Thoracic aorta (tissue), 2 donors: ENCODE measurements at regions not wholly inside any gene's neighbourhood (a gene's known extent, or its start where the extent isn't known, plus 50 kb on each side); places are given as distances from the start of the nearest gene placed in this dataset.
"Not testable (repeated sequence)": the region's sequence is repeated elsewhere in the genome, so short reads cannot be mapped to it uniquely, and the experiment has no call there.

Source experiments
- ATAC-seq: fragments of 150-250 bp; one replicate; pipeline ENCODE4 v1.8.0; 2017; ENCODE audit warnings: low read depth; ENCODE audit not compliant: insufficient number of reproducible peaks, low FRiP score
- DNase-seq: peaks from one replicate; pipeline ENCODE4 v3.0.0-alpha.2; 2020; ENCODE audit warnings: low spot score
- H3K27ac ChIP-seq, 2 donors: fragments of 200-600 bp; sonication (generic); 1 replicate in 1 of 2; 2 replicates in 1 of 2; pipeline ENCODE4 v1.5.1; 2016; ENCODE audit warnings: mild to moderate bottlenecking in 2 of 2, moderate library complexity in 2 of 2
- H3K27me3 ChIP-seq: fragments of 200-600 bp; sonication (generic); replicated peaks from 2 replicates; pipeline ENCODE4 v1.6.0; 2016; ENCODE audit warnings: mild to moderate bottlenecking; ENCODE audit not compliant: insufficient read depth
- H3K36me3 ChIP-seq: fragments of 200-600 bp; sonication (generic); one replicate; pipeline ENCODE4 v1.5.1; 2016
- H3K4me1 ChIP-seq, 2 donors: fragments of 200-600 bp; sonication (generic); 1 replicate in 1 of 2; 2 replicates in 1 of 2; pipeline versions ENCODE4 v1.5.1 to v1.6.0; 2016; ENCODE audit warnings: low read depth in 2 of 2, mild to moderate bottlenecking in 1 of 2; ENCODE audit not compliant: control insufficient read depth in 1 of 2
- H3K4me3 ChIP-seq: fragments of 200-600 bp; sonication (generic); 2 replicates; pipeline ENCODE4 v1.5.1; 2016; ENCODE audit warnings: mild to moderate bottlenecking
- H3K9me3 ChIP-seq: fragments of 200-600 bp; sonication (generic); 2 replicates; pipeline ENCODE4 v1.5.1; 2016
- TF ChIP-seq, protein P1 (sequence below): fragments of 200-600 bp; sonication (generic); IDR thresholded peaks from one replicate; pipeline ENCODE4 v1.5.1; 2019; ENCODE audit warnings: antibody characterized with exemption

GRCh38 chr5:87034557-87034956 is 233.1 kb upstream of the RASA1 start:
- Histone ChIP-seq H3K9me3 (no peaks in the 10 kb centered on the region), H3K27me3 (no peaks in the 10 kb centered on the region), H3K4me1 (no peaks in the 10 kb centered on the region), H3K27ac (no peak overlapping the region), H3K4me3 (no peak overlapping the region), H3K36me3 (no peaks in the 10 kb centered on the region)
- TF ChIP-seq, protein P1, sequence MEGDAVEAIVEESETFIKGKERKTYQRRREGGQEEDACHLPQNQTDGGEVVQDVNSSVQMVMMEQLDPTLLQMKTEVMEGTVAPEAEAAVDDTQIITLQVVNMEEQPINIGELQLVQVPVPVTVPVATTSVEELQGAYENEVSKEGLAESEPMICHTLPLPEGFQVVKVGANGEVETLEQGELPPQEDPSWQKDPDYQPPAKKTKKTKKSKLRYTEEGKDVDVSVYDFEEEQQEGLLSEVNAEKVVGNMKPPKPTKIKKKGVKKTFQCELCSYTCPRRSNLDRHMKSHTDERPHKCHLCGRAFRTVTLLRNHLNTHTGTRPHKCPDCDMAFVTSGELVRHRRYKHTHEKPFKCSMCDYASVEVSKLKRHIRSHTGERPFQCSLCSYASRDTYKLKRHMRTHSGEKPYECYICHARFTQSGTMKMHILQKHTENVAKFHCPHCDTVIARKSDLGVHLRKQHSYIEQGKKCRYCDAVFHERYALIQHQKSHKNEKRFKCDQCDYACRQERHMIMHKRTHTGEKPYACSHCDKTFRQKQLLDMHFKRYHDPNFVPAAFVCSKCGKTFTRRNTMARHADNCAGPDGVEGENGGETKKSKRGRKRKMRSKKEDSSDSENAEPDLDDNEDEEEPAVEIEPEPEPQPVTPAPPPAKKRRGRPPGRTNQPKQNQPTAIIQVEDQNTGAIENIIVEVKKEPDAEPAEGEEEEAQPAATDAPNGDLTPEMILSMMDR = no peak
- ATAC-seq = no peak
- no peak for DNase-seq

DNA sequence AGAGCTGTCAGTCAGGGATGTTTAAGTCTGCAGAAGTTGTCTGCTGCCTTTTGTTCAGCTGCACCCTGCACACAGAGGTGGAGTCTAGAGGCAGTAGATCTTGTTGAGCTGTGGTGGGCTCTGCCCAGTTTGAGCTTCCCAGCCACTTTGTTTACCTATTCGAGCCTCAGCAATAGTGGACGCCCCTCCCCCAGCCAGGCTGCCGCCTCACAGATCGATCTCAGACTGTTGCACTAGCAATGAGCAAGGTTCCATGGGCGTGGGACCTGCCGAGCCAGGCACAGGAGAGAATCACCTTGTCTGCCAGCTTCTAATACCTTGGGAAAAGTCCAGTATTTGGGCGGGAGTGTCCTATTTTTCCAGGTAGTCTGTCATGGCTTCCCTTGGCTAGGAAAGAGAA is 225.1 kb upstream of the RASA1 start:
- no peak overlapping the region for H3K27ac ChIP-seq
- H3K36me3 ChIP-seq = no peaks in the 10 kb centered on the region
- H3K9me3 ChIP-seq = no peaks in the 10 kb centered on the region
- H3K4me3 ChIP-seq = no peak overlapping the region
- H3K27me3 ChIP-seq = no peaks in the 10 kb centered on the region
- H3K4me1 ChIP-seq = no peaks in the 10 kb centered on the region
- DNase-seq (no peak), ATAC-seq (no peak)
- TF ChIP-seq, protein P1 = no peak

- H3K27ac ChIP-seq = no peak overlapping the region
- ATAC-seq (no peak), DNase-seq (no peak)
- no peak overlapping the region for H3K4me3 ChIP-seq
- TF ChIP-seq, protein P1 = no peak
- H3K4me1 ChIP-seq = no peaks in the 10 kb centered on the region
- H3K9me3 ChIP-seq = no peaks in the 10 kb centered on the region
- no peaks in the 10 kb centered on the region for H3K36me3 ChIP-seq
- no peaks in the 10 kb centered on the region for H3K27me3 ChIP-seq
Measured at GRCh38 chr5:87048156-87048555, 219.5 kb upstream of the RASA1 start.

- not testable (repeated sequence) for H3K27ac ChIP-seq, H3K9me3 ChIP-seq, ATAC-seq, H3K27me3 ChIP-seq, H3K4me3 ChIP-seq, H3K4me1 ChIP-seq, H3K36me3 ChIP-seq, DNase-seq
Measured at GRCh38 chr5:87049012-87049411, 218.7 kb upstream of the RASA1 start.

DNA sequence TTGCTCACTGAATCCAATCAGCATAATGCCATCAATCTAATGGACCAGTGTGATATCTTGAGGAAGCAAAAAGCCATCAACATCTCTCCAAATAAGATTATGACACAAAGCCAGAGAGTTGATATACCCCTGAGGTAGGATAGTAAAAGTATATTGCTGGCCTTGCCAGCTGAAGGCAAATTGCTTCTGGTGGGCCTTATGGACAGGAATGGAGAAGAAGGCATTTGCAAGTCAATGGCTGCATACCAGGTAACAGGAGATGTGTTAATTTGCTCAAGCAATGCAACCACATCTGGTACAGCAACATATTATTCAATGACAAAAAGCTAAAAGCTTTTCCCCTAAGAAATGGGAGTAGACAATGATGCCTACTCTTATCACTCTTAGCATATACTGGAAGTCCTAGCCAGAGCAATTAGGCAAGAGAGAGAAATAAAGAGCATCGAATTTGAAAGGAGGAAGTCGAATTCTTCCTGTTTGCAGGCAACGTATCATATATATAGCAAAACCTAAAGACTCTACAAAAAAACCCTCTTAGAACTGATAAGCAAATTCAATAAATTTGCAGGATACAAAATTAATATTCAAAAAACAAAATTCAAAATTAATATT is 216.1 kb upstream of the RASA1 start:
- Histone ChIP-seq H3K4me3 (no peak overlapping the region), H3K36me3 (no peaks in the 10 kb centered on the region), H3K27me3 (no peaks in the 10 kb centered on the region), H3K27ac (no peak overlapping the region), H3K9me3 (no peaks in the 10 kb centered on the region), H3K4me1 (no peaks in the 10 kb centered on the region)
- ATAC-seq (no peak), DNase-seq (no peak)
- TF ChIP-seq, protein P1 = no peak

DNA sequence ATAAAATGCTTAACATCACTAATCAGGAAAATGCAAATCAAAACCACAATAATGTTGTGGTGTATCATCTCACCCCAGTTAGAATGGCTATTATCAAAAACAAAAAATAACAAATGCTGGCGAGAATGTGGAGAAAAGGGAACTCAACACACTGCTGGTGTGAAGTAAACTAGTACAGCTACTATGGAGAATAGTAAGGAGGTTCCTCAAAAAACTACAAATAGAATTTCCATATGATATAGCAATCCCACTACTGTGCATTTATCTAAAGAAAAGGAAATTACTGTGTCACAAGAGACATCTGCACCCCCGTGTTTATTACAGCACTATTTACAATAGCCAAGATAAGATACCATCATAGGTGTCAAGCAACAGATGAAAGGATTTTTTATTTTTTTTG is 214.5 kb upstream of the RASA1 start:
- Histone ChIP-seq H3K9me3 (no peaks in the 10 kb centered on the region), H3K36me3 (no peaks in the 10 kb centered on the region), H3K4me1 (no peaks in the 10 kb centered on the region), H3K4me3 (no peak overlapping the region), H3K27ac (no peak overlapping the region), H3K27me3 (no peaks in the 10 kb centered on the region)
- no peak for DNase-seq
- TF ChIP-seq, protein P1 = no peak
- ATAC-seq = no peak
